ENCODE measurements at regions not wholly inside any gene's neighbourhood (a gene's known extent, or its start where the extent isn't known, plus 50 kb on each side); places are given as distances from the start of the nearest gene placed in this dataset.
"Not testable (repeated sequence)": the region's sequence is repeated elsewhere in the genome, so short reads cannot be mapped to it uniquely, and the experiment has no call there.

DNA sequence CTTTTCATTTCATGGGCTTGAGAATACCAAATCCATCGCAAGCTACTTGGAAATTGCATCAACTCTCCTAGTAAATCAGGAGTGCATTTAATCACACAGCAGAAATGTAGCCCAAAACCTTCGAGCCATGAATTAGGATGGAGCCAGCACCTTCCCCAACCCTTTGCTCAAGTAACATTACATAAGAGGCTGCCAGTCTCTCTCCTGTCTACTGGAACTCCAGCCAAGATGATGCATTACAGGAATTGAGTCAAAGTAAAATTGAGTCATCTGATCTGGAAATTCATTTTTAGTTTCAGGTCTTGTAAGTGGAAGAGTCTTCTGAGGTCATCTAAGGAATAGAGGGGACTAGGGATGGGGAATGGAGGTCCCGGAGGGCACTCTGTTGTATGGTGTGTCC is 69.7 kb upstream of the FHIP2A start:
- WGBS, 2 donors: 77 to 83% methylated on average over 3 of the region's 3 CpGs
- H3K4me1 ChIP-seq: peaks cover 9 to 88% (median 50%) of the 10 kb centered on the region in 9 donors
- DNase-seq (no peak), ATAC-seq (peak in 1 of 8 donors; percentile 56)
- H3K27ac ChIP-seq: peak overlapping the region in 5 of 10 donors; percentile 20 to 59 (median 28)
- intact Hi-C loops (cut with DNase I): loop anchor here in 1 of 10 donors (5.0 kb wide), 1 partner anchor 35 kb away; no protein-coding TSS in a partner anchor
- no peaks in the 10 kb centered on the region for H3K36me3 ChIP-seq
- H3K27me3 ChIP-seq: no peaks in the 10 kb centered on the region
- H3K4me3 ChIP-seq: no peak overlapping the region
- H3K9me3 ChIP-seq: no peaks in the 10 kb centered on the region
- TF ChIP-seq, protein P1, sequence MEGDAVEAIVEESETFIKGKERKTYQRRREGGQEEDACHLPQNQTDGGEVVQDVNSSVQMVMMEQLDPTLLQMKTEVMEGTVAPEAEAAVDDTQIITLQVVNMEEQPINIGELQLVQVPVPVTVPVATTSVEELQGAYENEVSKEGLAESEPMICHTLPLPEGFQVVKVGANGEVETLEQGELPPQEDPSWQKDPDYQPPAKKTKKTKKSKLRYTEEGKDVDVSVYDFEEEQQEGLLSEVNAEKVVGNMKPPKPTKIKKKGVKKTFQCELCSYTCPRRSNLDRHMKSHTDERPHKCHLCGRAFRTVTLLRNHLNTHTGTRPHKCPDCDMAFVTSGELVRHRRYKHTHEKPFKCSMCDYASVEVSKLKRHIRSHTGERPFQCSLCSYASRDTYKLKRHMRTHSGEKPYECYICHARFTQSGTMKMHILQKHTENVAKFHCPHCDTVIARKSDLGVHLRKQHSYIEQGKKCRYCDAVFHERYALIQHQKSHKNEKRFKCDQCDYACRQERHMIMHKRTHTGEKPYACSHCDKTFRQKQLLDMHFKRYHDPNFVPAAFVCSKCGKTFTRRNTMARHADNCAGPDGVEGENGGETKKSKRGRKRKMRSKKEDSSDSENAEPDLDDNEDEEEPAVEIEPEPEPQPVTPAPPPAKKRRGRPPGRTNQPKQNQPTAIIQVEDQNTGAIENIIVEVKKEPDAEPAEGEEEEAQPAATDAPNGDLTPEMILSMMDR (IDR thresholded peaks at IDR 0.05): no peak

DNA sequence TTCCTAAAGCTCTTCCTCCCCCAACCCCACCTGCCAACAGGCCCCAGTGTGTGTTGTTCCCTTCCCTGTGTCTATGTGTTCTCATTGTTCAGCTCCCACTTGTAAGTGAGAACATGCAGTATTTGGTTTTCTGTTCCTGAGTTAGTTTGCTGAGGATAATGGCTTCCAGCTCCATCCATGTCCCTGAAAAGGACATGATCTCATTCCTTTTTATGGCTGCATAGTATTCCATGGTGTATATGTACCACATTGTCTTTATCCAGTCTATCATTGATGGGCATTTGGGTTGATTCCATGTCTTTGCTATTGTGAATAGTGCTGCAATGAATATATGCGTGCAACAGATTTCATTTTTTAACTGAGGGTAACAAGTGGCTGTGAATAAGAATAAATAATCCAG is 69.0 kb upstream of the FHIP2A start:
- Histone ChIP-seq H3K27ac (peak overlapping the region in 2 of 10 donors; percentile 59 to 82), H3K4me1 (peaks cover 9 to 89% (median 55%) of the 10 kb centered on the region in 9 donors)
- H3K27me3 ChIP-seq, DNase-seq, H3K9me3 ChIP-seq, H3K36me3 ChIP-seq, ATAC-seq, H3K4me3 ChIP-seq: not testable (repeated sequence)
- 54 to 98% methylated on average over 1 of the region's 1 CpG for WGBS, 2 donors
- intact Hi-C loops (cut with DNase I): loop anchor here in 1 of 10 donors (5.0 kb wide), 1 partner anchor 35 kb away; no protein-coding TSS in a partner anchor

DNA sequence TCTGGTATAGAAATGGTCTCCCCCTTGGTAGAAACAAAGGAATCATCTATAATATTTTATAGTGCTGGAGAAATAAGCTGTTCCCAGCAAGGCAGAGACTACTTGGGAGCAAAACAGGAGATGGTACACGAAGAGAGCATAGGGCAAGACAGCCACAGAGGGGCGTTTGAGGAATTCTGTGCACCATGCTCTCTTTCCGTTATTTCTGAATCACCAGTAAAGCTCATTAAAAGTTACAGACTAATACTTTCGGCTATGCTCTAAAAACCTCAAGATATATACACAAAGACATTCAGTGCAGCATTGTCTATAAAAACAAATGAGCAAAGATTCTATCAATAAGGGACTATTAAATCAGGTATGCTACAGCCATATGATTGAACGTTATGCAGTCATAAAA is 68.5 kb upstream of the FHIP2A start:
- Histone ChIP-seq H3K4me1 (peaks cover 9 to 89% (median 58%) of the 10 kb centered on the region in 9 donors), H3K27ac (peak overlapping the region in 5 of 10 donors; percentile 2 to 82 (median 53)), H3K27me3 (no peaks in the 10 kb centered on the region), H3K4me3 (no peak overlapping the region), H3K36me3 (no peaks in the 10 kb centered on the region), H3K9me3 (no peaks in the 10 kb centered on the region)
- ATAC-seq: no peak
- TF ChIP-seq, protein P1 (IDR thresholded peaks at IDR 0.05): no peak
- WGBS, 2 donors: 69 to 71% methylated on average over 5 of the region's 5 CpGs
- DNase-seq: no peak
- intact Hi-C loops (cut with DNase I): loop anchor here in 1 of 10 donors (5.0 kb wide), 1 partner anchor 36 kb away; no protein-coding TSS in a partner anchor

DNA sequence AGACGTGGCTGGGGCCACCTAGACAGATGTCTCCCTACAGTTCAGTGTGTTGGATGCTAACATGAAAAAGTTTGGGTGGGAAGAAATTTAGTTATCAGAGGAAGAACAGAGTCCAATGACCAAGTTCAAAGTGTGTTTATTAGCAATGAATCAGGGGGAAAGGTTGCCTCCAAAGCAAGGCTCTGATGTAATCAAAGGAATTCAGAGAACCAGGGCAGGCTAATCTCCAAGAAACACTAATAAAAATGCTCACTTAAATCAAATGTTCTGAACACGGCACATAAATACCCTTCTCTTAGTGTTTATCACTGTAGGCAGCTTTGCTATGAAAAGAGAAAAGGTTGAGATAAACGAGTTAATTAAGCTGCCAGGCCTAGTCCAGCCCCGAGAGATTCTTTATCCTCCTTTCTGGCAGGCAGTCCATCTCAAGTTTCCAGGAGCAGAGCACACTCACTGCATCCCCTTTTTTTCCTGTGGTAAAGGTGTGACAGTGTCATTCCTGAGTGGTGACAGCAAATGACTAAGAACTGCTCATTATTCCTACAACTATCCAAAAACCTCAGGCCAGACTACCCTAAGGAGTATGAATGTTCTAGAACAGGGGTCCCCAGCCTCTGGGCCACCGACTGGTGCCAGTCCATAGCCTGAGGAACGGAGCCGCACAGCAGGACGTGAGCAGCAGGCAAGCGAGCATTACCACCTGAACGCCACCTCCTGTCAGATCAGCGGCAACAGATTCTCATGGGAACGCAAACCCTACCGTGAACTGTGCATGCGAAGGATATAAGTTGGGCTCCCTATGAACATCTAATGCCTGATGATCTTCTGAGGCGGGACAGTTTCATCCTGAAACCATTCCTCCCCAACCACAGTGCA is 66.9 kb upstream of the FHIP2A start:
- H3K9me3 ChIP-seq: no peaks in the 10 kb centered on the region
- TF ChIP-seq, protein P1 (IDR thresholded peaks at IDR 0.05): no peak
- ATAC-seq: peak in 6 of 8 donors; percentile 18 to 52 (median 26)
- H3K27ac ChIP-seq: peak overlapping the region in 9 of 10 donors; percentile 9 to 82 (median 51)
- H3K36me3 ChIP-seq: no peaks in the 10 kb centered on the region
- no peak for DNase-seq
- no peaks in the 10 kb centered on the region for H3K27me3 ChIP-seq
- no peak overlapping the region for H3K4me3 ChIP-seq
- intact Hi-C loops (cut with DNase I): loop anchor here in 3 of 10 donors (5.0 kb wide), 2 partner anchors 32 to 37 kb away; no protein-coding TSS in a partner anchor
- H3K4me1 ChIP-seq: peaks cover 7 to 89% (median 57%) of the 10 kb centered on the region in 9 donors
- WGBS, 2 donors: 66 to 68% methylated on average over 15 of the region's 15 CpGs
